ENCODE measurements at regions not wholly inside any gene's neighbourhood (a gene's known extent, or its start where the extent isn't known, plus 50 kb on each side); places are given as distances from the start of the nearest gene placed in this dataset.
"Not testable (repeated sequence)": the region's sequence is repeated elsewhere in the genome, so short reads cannot be mapped to it uniquely, and the experiment has no call there.

DNA sequence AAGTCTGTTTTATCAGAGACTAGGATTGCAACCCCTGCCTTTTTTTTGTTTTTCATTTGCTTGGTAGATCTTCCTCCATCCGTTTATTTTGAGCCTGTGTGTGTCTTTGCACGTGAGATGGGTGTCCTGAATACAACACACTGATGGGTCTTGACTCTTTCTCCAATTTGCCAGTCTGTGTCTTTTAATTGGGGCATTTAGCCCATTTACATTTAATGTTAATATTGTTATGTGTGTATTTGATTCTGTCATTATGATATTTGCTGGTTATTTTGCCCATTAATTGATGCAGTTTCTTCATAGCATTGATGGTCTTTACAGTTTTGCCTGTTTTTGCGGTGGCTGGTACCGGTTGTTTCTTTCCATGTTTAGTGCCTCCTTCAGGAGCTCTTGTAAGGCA, 116.0 kb upstream of the PALM2AKAP2 start:
- TF ChIP-seq BACH1 (IDR thresholded peaks at IDR 0.05; ENCODE audit: low read length); EP300 (IDR thresholded peaks at IDR 0.05; ENCODE audit: borderline replicate concordance in 1 of 2, low read depth in 2 of 2, low read length in 2 of 2); RFX5 (IDR thresholded peaks at IDR 0.05; ENCODE audit: borderline replicate concordance, low read depth, low read length); EGR1 (IDR thresholded peaks at IDR 0.05; ENCODE audit: borderline replicate concordance, low read depth, low read length); RNF2 (IDR thresholded peaks at IDR 0.05; ENCODE audit: borderline replicate concordance, low read depth, low read length, missing control alignments, poor library complexity, severe bottlenecking); ASH2L (IDR thresholded peaks at IDR 0.05; ENCODE audit: low read length): not testable (repeated sequence)
- TF ChIP-seq, protein P1, sequence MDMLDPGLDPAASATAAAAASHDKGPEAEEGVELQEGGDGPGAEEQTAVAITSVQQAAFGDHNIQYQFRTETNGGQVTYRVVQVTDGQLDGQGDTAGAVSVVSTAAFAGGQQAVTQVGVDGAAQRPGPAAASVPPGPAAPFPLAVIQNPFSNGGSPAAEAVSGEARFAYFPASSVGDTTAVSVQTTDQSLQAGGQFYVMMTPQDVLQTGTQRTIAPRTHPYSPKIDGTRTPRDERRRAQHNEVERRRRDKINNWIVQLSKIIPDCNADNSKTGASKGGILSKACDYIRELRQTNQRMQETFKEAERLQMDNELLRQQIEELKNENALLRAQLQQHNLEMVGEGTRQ (IDR thresholded peaks at IDR 0.05; ENCODE audit: low read length) = not testable (repeated sequence)
- TF ChIP-seq, protein P2, sequence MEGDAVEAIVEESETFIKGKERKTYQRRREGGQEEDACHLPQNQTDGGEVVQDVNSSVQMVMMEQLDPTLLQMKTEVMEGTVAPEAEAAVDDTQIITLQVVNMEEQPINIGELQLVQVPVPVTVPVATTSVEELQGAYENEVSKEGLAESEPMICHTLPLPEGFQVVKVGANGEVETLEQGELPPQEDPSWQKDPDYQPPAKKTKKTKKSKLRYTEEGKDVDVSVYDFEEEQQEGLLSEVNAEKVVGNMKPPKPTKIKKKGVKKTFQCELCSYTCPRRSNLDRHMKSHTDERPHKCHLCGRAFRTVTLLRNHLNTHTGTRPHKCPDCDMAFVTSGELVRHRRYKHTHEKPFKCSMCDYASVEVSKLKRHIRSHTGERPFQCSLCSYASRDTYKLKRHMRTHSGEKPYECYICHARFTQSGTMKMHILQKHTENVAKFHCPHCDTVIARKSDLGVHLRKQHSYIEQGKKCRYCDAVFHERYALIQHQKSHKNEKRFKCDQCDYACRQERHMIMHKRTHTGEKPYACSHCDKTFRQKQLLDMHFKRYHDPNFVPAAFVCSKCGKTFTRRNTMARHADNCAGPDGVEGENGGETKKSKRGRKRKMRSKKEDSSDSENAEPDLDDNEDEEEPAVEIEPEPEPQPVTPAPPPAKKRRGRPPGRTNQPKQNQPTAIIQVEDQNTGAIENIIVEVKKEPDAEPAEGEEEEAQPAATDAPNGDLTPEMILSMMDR (IDR thresholded peaks at IDR 0.05; ENCODE audit: control extremely low read depth in 1 of 3, insufficient read depth in 1 of 3, low read depth in 1 of 3, low read length in 3 of 3) = not testable (repeated sequence)
